ENCODE measurements at regions not wholly inside any gene's neighbourhood (a gene's known extent, or its start where the extent isn't known, plus 50 kb on each side); places are given as distances from the start of the nearest gene placed in this dataset.

DNA sequence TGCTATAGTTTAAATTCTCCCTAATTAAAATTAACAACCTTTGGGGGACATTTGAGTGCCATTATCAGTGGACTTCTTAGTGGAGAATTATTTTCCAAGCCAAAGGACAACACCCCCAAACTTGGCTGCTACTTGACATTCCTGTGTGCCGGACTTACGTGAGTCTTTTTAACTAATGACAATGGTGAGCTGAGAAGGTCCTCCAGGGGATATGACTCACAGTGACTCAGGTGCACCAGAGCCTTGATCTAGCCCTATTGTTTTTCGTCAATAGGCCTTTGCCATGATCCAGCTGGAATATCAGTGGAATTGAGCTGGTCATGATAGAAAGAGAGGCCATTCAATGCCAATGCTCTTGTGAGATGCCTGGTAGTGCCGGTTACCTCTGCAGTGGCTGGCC lies 118.1 kb upstream of the CXCR4 start:
- TF ChIP-seq EZH2 (IDR thresholded peaks at IDR 0.05; ENCODE audit: low read depth) = no peak
- TF ChIP-seq, protein P1, sequence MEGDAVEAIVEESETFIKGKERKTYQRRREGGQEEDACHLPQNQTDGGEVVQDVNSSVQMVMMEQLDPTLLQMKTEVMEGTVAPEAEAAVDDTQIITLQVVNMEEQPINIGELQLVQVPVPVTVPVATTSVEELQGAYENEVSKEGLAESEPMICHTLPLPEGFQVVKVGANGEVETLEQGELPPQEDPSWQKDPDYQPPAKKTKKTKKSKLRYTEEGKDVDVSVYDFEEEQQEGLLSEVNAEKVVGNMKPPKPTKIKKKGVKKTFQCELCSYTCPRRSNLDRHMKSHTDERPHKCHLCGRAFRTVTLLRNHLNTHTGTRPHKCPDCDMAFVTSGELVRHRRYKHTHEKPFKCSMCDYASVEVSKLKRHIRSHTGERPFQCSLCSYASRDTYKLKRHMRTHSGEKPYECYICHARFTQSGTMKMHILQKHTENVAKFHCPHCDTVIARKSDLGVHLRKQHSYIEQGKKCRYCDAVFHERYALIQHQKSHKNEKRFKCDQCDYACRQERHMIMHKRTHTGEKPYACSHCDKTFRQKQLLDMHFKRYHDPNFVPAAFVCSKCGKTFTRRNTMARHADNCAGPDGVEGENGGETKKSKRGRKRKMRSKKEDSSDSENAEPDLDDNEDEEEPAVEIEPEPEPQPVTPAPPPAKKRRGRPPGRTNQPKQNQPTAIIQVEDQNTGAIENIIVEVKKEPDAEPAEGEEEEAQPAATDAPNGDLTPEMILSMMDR (conservative IDR thresholded peaks at IDR 0.05) = no peak
